ENCODE measurements at regions not wholly inside any gene's neighbourhood (a gene's known extent, or its start where the extent isn't known, plus 50 kb on each side); places are given as distances from the start of the nearest gene placed in this dataset.
"Not testable (repeated sequence)": the region's sequence is repeated elsewhere in the genome, so short reads cannot be mapped to it uniquely, and the experiment has no call there.

DNA sequence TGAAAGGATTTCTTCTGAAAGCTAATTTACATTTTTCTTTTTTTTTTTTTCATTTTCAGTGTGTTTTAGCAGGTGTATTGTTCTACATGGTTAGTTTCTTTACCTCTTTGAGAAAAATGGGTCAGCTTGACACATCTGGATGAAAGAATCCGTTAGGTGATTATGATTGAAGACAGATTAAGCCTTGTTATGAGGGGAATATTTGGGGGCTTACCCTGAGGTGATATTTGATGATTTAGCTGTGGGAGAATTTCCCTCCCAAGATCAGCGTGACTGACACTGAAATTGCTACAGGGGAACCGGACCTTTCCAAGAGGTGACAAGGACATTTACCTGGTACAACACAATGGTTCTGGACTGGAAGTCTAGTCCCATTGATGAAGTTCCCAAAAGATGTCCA, 147.5 kb downstream of the NFKBIZ start:
- DNase-seq (ENCODE audit: low spot score) = no peak

DNA sequence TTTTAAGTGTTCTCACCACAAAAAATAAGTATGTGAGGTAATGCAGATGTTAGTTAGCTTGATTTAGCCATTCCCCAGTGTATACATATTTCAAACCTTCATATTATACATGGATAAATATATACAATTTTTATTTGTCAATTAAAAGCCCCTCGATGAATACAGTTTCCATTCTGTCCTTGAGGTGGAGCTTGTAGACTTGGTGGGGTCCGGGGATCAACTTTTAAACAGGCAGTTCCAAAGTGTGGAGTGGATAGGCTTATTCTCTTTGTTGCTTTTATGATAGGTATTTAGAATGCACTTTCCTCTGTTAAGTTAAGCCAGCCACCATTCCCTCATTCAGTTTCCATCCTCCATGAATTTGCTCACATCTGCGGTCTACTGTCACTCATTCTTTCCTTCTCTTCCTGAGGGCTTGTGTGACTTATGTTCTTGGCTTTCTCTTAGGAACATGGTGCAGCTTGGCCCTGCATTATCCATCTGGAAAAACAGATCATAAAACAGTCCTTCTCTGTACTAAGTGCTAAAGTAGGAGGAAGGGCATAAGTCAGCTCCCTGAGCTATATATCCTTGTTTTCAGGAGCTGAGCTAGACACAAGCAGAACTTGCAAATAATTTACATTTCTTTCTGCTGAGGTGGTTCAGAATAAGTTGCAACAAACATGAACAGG, 149.1 kb downstream of the NFKBIZ start:
- no peak for DNase-seq (ENCODE audit: low spot score)

GRCh38 chr3:101999177-101999779, 150.0 kb downstream of the NFKBIZ start:
- DNase-seq (ENCODE audit: low spot score) = no peak

- DNase-seq (ENCODE audit: low spot score) = no peak
These were observed 151.4 kb downstream of the NFKBIZ start for GRCh38 chr3:102000620-102001209.

- DNase-seq (ENCODE audit: low spot score) = no peak
These were observed 152.7 kb downstream of the NFKBIZ start for GRCh38 chr3:102002056-102002455.

- no peak for DNase-seq (ENCODE audit: low spot score)
These were observed 155.2 kb downstream of the NFKBIZ start for GRCh38 chr3:102004561-102004960.

DNA sequence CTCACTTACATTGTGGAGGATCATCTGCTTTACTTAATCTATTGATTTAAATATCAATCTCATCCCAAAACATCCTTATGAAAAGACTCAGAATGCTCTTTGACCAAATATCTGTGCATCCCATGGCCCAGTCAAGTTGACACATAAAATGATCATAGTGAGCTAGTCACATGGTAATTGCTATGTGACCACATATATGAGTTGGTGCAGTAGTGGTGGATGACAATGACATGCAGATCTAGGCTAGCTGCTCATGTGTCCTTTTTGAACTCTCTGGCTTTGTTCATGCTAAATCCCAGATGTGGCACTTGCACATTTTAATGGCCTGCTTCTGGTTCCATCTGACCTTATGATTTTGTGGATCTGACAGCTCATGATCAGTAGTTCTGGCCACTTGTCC, 156.2 kb downstream of the NFKBIZ start:
- DNase-seq (ENCODE audit: low spot score) = no peak

- no peak for DNase-seq (ENCODE audit: low spot score)
These were observed 157.6 kb downstream of the NFKBIZ start for GRCh38 chr3:102006812-102007485.

- DNase-seq (ENCODE audit: low spot score) = not testable (repeated sequence)
These were observed 159.1 kb downstream of the NFKBIZ start for GRCh38 chr3:102008436-102008835.

- no peak for DNase-seq (ENCODE audit: low spot score)
These were observed 167.1 kb downstream of the NFKBIZ start for GRCh38 chr3:102016417-102016816.

GRCh38 chr3:102017784-102018183, 168.5 kb downstream of the NFKBIZ start:
- DNase-seq (ENCODE audit: low spot score) = no peak

DNA sequence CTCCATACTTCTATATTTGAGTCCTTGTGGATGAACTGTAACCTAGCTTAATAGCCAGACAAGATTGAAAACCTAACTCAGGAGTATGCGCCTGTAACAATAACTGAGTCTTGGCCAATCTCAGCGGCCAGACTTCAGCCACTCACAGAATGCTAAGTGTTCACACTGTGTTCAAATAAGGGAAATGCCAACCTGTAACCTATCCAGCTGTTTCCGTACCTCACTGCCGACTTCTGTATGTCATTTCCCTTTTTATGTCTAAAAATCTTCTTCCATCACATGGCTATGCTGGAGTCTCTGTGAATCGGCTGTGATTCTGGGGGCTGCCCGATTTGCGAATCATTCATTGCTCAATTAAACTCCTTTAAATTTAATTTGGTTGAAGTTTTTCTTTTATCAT, 169.2 kb downstream of the NFKBIZ start:
- DNase-seq (ENCODE audit: low spot score) = no peak

DNA sequence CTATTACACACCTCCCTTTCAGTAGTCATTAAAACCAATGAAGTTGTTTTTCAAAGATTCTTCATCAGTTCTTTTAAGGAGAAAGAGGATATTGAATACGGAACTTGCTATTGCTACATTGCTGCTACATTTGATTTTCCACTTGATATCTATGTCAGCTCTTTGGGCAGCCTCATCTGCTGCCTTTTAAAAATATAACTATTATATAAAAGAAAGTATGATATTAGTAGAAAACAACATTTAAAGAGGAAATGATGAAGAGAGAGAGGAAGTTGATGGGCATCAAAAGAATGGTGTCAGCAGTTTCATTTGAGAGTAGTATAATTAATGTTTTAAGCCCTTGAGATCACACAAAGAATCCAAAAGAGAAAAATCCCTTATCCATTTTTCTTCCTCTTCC, 171.4 kb downstream of the NFKBIZ start:
- DNase-seq (ENCODE audit: low spot score) = no peak

DNA sequence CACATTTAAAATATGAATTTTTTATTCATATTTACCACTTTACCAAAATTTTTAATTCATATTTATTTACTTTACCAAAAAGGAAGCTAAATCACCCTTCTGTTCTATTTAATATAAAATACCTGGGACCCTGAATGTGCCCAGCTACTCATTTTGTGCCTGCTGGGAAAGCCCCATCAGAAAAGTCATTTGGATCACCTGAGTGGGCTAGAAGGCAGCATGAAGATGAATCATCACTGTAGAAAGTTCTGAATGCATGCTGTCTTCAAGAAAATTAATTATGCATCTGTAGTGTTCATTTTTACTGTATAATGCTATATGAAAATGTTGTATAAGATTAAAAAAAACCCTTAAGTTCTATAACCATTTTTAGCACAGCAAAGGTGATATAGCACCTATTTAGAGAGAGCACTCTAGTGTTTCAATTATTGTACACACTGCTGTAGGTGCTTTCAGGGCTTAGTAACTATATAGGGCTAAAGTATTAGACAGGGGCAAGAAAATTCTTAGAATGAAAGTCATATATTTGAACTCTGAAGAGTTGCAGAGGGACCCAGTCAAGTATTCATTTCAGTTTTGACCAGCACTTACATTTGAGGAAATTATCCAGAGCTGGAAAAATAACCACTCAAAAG, 175.1 kb downstream of the NFKBIZ start:
- no peak for DNase-seq (ENCODE audit: low spot score)

DNA sequence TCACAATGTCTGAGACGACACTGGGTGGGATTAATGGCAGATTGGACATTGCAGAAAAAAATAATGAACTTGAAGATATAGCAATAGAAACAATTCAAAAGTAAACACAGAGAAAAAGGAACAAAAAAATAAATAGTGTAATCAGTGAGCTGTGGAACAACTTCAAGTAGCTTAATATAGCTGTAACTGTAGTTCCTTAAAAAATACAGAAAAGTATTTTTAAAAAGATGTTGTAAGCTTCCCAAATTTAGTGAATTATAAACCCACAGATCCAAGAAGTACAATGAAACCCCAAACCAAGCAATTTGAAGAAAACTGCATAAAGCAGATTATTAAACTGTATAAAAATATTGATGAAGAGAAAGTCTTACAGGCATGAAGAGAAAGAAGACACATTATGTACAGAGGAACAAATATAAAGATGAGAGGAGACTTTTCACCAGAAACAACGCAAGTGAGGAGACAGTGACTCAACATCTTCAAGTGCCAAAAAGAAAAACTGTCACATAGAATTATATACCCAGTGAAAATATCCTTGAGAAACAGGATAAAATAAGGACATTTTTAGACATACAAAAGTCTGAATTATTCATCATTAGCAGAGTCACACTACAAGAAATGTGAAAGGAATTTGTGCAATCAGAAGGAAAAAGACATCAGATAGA, 176.4 kb downstream of the NFKBIZ start:
- DNase-seq (ENCODE audit: low spot score) = no peak

- DNase-seq (ENCODE audit: low spot score) = no peak
These were observed 177.3 kb downstream of the NFKBIZ start for GRCh38 chr3:102026656-102027055.

DNA sequence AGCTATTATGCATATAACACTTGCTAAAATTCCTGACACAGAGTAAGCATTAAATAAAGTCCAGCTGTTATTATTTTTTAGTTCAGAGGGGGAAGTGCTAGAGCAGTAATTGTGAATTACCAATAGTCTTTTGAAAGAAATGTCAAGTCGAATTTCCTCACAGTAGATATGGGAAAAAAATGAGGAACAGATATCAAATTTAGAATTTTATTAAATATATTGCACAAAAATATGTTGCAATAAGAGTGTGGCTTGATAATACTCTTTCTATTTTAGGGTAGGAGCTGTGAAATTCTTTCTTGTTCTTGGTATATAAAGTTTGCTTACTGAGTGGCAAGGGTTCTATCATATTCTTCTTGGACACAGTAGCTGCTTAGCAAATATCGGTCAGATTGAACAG, 181.3 kb downstream of the NFKBIZ start:
- DNase-seq (ENCODE audit: low spot score) = no peak

DNA sequence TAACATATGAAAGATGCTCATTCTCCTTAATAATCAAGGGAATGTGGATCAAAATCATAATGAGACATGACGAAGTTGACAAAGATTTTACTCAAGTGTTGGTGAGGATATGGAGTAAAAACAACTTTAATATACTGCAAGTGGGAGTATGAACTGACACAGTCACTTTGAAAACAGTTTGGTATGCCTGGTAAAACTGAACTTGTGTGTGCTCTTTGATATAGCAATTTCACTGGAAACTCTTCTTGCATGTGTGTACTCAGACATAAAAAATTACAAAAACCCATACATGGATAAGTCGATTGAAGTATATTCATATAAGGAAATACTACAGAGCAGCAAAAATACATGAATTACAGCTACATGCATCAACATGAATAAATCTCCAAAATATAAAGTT, 182.5 kb downstream of the NFKBIZ start:
- DNase-seq (ENCODE audit: low spot score) = no peak

GRCh38 chr3:102032491-102033383, 183.4 kb downstream of the NFKBIZ start:
- no peak for DNase-seq (ENCODE audit: low spot score)

GRCh38 chr3:102034639-102035451, 185.5 kb downstream of the NFKBIZ start:
- DNase-seq (ENCODE audit: low spot score) = no peak

Data from hematopoietic multipotent progenitor cell treated with erythropoietin and hydrocortisone succinate and interleukin-3 and kit ligand, for 15 days (in vitro differentiated cells).